ENCODE measurements at regions not wholly inside any gene's neighbourhood (a gene's known extent, or its start where the extent isn't known, plus 50 kb on each side); places are given as distances from the start of the nearest gene placed in this dataset.

GRCh38 chr11:106422583-106422982 is 345.1 kb downstream of the AASDHPPT start:
- DNase-seq (ENCODE audit: low read depth, low spot score) = no peak
- no peak overlapping the region for H3K4me3 ChIP-seq (ENCODE audit: low read length)

- H3K4me3 ChIP-seq (ENCODE audit: low read length) = no peak overlapping the region
- DNase-seq (ENCODE audit: low read depth, low spot score) = no peak
Measured at GRCh38 chr11:106424111-106424510, 346.6 kb downstream of the AASDHPPT start.

DNA sequence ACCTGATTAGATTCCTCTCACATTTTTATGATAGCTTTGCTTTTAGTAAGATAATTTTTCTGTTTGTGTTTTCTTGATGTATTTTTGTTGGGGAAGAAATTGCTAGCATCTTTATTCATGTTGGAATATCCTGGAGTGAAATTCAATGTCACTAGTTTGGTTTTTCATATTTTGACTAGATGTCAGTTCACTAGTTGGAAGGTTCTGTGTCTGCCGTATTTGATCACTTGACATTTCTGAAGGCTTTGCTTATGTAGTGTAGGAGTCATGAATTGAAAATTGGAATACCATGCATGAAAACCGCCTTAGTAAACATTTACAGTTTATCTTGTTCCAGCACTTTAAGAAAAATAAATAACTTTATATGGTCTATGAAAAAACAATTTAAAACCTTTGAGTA is 348.4 kb downstream of the AASDHPPT start:
- DNase-seq (ENCODE audit: low read depth, low spot score) = no peak
- H3K4me3 ChIP-seq (ENCODE audit: low read length) = no peak overlapping the region

DNA sequence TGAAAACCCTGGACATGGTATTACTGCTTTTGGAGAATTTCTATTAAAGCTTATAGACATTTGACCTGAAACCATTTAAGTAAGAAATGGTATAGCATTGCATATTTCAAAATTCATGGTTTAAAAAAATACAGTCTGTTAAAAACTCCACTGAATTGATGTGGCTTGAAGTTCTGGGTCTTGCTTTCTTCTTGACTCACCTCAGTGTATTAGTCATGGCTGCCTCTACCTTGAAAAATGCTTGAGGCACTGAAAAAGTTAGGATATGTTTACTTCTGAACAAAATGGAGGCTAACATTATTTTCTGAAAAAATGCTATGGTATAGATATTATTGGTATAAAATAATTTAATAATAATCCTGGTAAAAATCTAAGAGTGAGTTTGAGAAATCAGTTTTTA is 349.2 kb downstream of the AASDHPPT start:
- no peak overlapping the region for H3K4me3 ChIP-seq (ENCODE audit: low read length)
- DNase-seq (ENCODE audit: low read depth, low spot score) = no peak

- no peak for DNase-seq (ENCODE audit: low read depth, low spot score)
- no peak overlapping the region for H3K4me3 ChIP-seq (ENCODE audit: low read length)
Measured at GRCh38 chr11:106427736-106428135, 350.3 kb downstream of the AASDHPPT start.

DNA sequence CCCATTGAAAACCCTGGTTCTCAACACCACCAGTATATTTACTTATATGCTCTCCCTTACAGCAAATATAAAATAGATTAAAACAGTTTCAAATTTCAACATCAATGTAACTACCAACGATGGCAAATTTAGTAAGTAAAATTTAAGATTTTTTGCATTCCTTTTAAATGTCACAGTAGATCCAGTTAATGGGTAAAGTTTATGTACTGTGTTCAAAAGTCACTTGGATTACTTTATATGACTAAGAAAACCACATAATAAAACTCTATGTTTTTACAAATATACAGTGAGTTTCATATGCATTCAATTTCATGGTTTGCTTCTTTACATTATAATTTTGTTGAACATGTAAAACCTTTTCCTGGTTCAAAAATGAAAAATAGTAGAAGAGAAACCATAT is 364.6 kb downstream of the AASDHPPT start:
- no peak overlapping the region for H3K4me3 ChIP-seq (ENCODE audit: low read length)
- no peak for DNase-seq (ENCODE audit: low read depth, low spot score)

DNA sequence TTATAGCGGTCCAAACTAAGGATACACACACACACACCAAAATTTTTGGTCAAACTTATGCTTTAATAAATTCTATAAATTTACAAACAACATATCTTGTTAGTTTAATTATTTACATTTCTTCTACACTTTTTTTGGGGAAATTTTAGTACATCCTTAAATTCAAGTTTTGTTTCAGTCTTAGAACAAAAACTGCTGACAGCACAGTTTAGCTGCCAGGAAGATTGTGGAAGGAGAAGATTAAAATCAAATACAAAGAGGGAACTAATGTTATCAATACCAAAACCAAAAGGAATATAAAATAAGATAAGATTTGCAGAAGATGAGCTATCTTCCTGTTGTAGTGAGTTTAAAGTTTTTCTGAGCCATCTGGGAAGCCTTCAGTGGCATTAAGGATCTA is 368.8 kb downstream of the AASDHPPT start:
- no peak for DNase-seq (ENCODE audit: low read depth, low spot score)
- H3K4me3 ChIP-seq (ENCODE audit: low read length) = no peak overlapping the region

GRCh38 chr11:106446955-106447354 is 369.5 kb downstream of the AASDHPPT start:
- H3K4me3 ChIP-seq (ENCODE audit: low read length) = no peak overlapping the region
- DNase-seq (ENCODE audit: low read depth, low spot score) = peak; percentile 54

- H3K4me3 ChIP-seq (ENCODE audit: low read length) = no peak overlapping the region
- no peak for DNase-seq (ENCODE audit: low read depth, low spot score)
Measured at GRCh38 chr11:106447631-106448191, 370.2 kb downstream of the AASDHPPT start.

DNA sequence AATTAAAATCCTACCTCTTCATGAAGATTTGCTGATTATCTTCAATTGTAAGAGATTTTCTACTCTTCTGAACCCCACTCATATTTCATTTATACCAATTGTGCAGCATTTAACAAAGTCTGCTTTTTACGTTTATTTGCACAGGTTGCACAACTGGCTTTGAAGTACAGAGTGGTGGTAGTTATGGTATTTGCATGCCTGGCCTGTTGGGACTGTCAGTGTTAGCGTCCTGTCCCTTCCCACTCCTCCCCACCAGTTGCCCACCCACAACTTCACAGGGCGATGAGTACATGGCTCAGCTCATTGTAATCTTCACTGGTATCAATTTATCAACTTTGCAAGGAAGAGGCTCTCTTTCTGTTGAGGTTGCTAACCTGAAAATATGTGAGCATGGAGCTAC is 372.3 kb downstream of the AASDHPPT start:
- no peak for DNase-seq (ENCODE audit: low read depth, low spot score)
- H3K4me3 ChIP-seq (ENCODE audit: low read length) = no peak overlapping the region

DNA sequence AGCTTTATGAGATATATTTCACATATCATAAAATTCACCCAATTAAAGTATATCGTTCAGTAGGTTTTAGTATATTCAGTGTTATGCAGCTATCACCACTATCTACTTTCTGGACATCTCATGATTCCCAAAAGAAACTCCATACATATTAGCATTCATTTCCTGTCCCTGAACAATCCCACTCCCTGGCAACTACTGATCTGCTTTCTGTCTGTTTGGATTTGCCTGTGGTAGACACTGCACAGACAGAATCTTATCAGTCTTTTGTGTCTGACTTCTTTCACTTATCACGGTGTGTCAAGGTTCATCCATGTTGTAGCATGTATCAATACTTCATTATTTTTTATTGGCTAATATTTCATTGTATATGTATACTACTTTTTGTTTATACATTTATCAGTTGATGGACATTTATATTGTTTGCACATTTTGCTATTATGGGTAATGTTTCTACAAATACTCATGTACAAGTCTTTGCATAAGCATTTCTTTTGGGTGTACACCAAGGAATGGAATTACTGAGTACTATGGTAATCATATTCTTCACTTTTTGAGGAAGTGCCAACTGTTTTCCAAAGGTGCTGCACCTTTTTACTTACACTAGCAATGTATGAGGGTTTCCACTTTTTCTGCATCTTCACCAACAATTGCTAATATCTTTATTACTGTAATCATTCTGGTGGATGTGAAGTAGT is 373.9 kb downstream of the AASDHPPT start:
- no peak overlapping the region for H3K4me3 ChIP-seq (ENCODE audit: low read length)

GRCh38 chr11:106456647-106457046 is 379.2 kb downstream of the AASDHPPT start:
- DNase-seq (ENCODE audit: low read depth, low spot score) = no peak
- H3K4me3 ChIP-seq (ENCODE audit: low read length) = no peak overlapping the region

More for the DNA sequence above, 373.9 kb downstream of the AASDHPPT start:
- no peak for DNase-seq (ENCODE audit: low read depth, low spot score)

DNA sequence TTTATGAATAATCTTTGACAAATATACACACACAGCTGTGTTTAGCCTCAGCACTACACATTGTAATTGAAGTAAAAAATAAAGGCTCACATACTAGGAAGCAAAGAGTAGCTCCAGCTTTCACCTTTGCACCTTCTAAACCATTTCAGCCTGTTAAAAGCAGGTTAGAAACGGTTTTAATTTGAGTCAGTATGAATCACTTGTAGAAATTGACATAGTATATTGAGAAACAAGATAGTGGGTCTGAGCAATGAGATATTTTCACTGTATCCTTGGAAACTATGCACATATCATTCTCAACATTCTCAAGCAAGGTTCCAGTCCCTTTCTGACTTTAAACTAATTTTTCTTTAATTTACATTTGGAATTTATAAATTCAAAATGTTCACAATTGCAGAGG is 380.3 kb downstream of the AASDHPPT start:
- no peak for DNase-seq (ENCODE audit: low read depth, low spot score)
- no peak overlapping the region for H3K4me3 ChIP-seq (ENCODE audit: low read length)

- H3K4me3 ChIP-seq (ENCODE audit: low read length) = no peak overlapping the region
- DNase-seq (ENCODE audit: low read depth, low spot score) = no peak
Measured at GRCh38 chr11:106459135-106459534, 381.7 kb downstream of the AASDHPPT start.

GRCh38 chr11:106461148-106461691 is 383.8 kb downstream of the AASDHPPT start:
- DNase-seq (ENCODE audit: low read depth, low spot score) = no peak

GRCh38 chr11:106461839-106462545 is 384.5 kb downstream of the AASDHPPT start:
- no peak overlapping the region for H3K4me3 ChIP-seq (ENCODE audit: low read length)
- DNase-seq (ENCODE audit: low read depth, low spot score) = no peak

More at GRCh38 chr11:106461148-106461691, 383.8 kb downstream of the AASDHPPT start:
- no peak overlapping the region for H3K4me3 ChIP-seq (ENCODE audit: low read length)

DNA sequence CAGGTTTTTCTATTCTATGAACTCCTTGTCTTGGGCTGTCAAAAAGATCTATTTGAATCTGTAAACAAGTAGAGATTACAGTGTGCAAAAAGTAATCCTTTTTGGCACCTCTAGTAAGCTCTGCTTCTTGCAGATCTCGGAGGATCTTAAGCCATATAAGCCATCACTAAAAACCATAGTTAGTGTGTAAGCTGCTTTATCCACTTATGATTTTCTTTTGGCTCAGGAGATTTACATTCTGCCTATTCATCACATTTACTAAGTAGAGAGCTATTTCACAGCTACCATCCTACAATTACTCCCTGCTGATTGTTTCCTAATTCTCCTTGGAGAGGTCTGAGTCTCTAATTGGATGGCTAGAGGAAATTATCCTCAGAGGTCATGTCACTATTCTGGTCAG is 385.7 kb downstream of the AASDHPPT start:
- H3K4me3 ChIP-seq (ENCODE audit: low read length) = no peak overlapping the region
- no peak for DNase-seq (ENCODE audit: low read depth, low spot score)

DNA sequence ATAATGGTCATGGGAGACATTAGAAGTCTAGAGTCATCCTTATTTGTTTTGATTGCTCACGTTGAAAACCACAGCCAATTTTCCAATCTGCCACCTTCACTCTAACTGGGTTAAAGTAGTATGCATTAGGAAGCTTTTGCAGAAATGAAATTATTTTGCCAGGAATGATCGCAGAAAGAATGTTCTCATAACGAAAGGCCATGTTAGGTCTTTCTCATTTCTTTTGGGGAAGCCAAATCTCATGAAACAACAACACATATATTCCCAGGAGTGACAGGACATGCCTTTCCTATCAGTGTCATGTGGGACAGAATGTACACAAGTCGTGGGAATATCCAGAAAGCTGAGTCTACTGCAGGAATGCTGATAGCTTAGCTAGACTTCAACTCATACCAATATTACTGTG is 386.3 kb downstream of the AASDHPPT start:
- DNase-seq (ENCODE audit: low read depth, low spot score) = no peak
- no peak overlapping the region for H3K4me3 ChIP-seq (ENCODE audit: low read length)

- DNase-seq (ENCODE audit: low read depth, low spot score) = no peak
- no peak overlapping the region for H3K4me3 ChIP-seq (ENCODE audit: low read length)
Measured at GRCh38 chr11:106464728-106465127, 387.3 kb downstream of the AASDHPPT start.

DNA sequence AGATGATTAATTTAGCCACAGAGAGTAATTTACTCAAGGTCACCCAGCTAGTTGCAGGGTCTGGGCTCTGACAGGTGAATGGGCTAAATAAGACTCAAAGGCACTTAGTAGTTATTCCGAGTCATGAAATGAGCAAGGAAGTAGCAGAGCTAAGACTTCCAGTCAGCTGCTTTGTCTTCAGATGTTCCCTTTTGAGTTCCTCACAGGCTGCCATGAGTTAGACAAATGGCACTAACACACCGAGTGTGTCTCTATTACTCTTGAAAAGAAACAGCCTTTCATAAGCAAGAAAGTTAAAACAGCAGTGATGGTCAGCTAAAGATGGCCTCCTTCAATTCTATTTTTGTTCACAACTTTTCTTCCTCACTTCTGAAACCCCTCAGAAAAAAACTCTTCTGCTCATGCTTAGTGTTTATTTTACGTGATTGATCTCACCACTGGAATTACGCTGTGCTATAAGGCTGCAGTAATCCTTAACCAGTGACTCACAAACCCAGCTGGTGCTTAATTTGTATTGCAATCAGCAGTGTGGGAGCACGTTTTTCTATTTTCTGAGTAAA is 389.1 kb downstream of the AASDHPPT start:
- no peak overlapping the region for H3K4me3 ChIP-seq (ENCODE audit: low read length)
- no peak for DNase-seq (ENCODE audit: low read depth, low spot score)
